SK-N-SH (cell line): ENCODE measurements at regions not wholly inside any gene's neighbourhood (a gene's known extent, or its start where the extent isn't known, plus 50 kb on each side); places are given as distances from the start of the nearest gene placed in this dataset.
A peak's percentile ranks its signal among the peaks of the same experiment; 100 is the strongest.

Experiments
- CTCF ChIA-PET: fragments of 300-600, 350-600 bp; formaldehyde crosslinking; extraction: SDS; loops from one replicate; lab custom pipeline; 2021; lab: Yijun Ruan, JAX
- POLR2A ChIA-PET: fragments of 350-600 bp; sonication (Branson Sonifier 250); formaldehyde crosslinking; extraction: SDS; loops from one replicate; lab custom pipeline; 2020; ENCODE audit warnings: antibody characterized with exemption, inconsistent platforms; lab: Yijun Ruan, JAX
- DNase-seq: peaks from one replicate; pipeline ENCODE4 v3.0.0; 2012
- H2AFZ ChIP-seq: fragments of 200-600 bp; sonication (generic); 2 replicates; pipeline ENCODE4 v1.8.1; 2016; ENCODE audit warnings: antibody characterized with exemption, mild to moderate bottlenecking, low read depth
- H3F3A ChIP-seq: fragments of 200-600 bp; sonication (generic); replicated peaks from 2 replicates; pipeline ENCODE3; 2016; ENCODE audit warnings: antibody characterized with exemption, mild to moderate bottlenecking; ENCODE audit not compliant: insufficient read depth
- H3K27ac ChIP-seq, 2 experiments: fragments of 200-500 bp in 1 of 2; fragments of 200-600 bp in 1 of 2; sonication (Bioruptor generic) in 1 of 2; sonication (generic), shearing (Covaris generic) in 1 of 2; 2 replicates each; pipeline versions ENCODE4 v1.5.1 to v1.6.1; 2014 to 2016; ENCODE audit warnings: low read depth in 2 of 2, inconsistent platforms in 1 of 2, low read length in 1 of 2, mild to moderate bottlenecking in 1 of 2, mixed read lengths in 1 of 2
- H3K27me3 ChIP-seq: fragments of 200-600 bp; sonication (generic), shearing (Covaris generic); 2 replicates; pipeline ENCODE4 v1.6.1; 2016; ENCODE audit warnings: mixed run types; ENCODE audit not compliant: insufficient read depth
- H3K36me3 ChIP-seq, 2 experiments: fragments of 200-500 bp in 1 of 2; fragments of 200-600 bp in 1 of 2; sonication (Bioruptor generic) in 1 of 2; sonication (generic) in 1 of 2; replicated peaks in 1 of 2; 2 replicates each; pipeline versions ENCODE3 to v1.5.1; 2014 to 2016; ENCODE audit warnings: low read length in 1 of 2, mild to moderate bottlenecking in 1 of 2; ENCODE audit not compliant: insufficient read depth in 2 of 2, control insufficient read depth in 1 of 2
- H3K4me1 ChIP-seq, 2 experiments: fragments of 200-500 bp in 1 of 2; fragments of 200-600 bp in 1 of 2; sonication (Bioruptor generic) in 1 of 2; sonication (generic), shearing (Covaris generic) in 1 of 2; 2 replicates each; pipeline versions ENCODE4 v1.5.1 to v1.6.1; 2014 to 2016; ENCODE audit warnings: low read depth in 1 of 2, low read length in 1 of 2, mixed run types in 1 of 2; ENCODE audit not compliant: insufficient read depth in 2 of 2, control insufficient read depth in 1 of 2
- H3K4me2 ChIP-seq: fragments of 200-600 bp; sonication (generic), shearing (Covaris generic); 2 replicates; pipeline ENCODE4 v1.6.1; 2017; ENCODE audit warnings: mixed run types
- H3K4me3 ChIP-seq, 2 experiments: fragments of 200-500 bp in 1 of 2; fragments of 200-600 bp in 1 of 2; sonication (Bioruptor generic) in 1 of 2; sonication (generic), shearing (Covaris generic) in 1 of 2; 2 replicates each; pipeline versions ENCODE4 v1.5.1 to v1.8.1; 2014 to 2016; ENCODE audit warnings: low read depth in 2 of 2, inconsistent platforms in 1 of 2, low read length in 1 of 2, mild to moderate bottlenecking in 1 of 2, mixed read lengths in 1 of 2, moderate library complexity in 1 of 2
- H3K79me2 ChIP-seq: fragments of 200-600 bp; sonication (generic); 2 replicates; pipeline ENCODE4 v1.8.1; 2017; ENCODE audit warnings: mild to moderate bottlenecking; ENCODE audit not compliant: insufficient read depth
- H3K9ac ChIP-seq: fragments of 200-600 bp; sonication (generic); 2 replicates; pipeline ENCODE4 v1.6.1; 2017; ENCODE audit warnings: mixed run types
- H3K9me2 ChIP-seq: fragments of 200-600 bp; sonication (generic); 2 replicates; pipeline ENCODE4 v1.6.1; 2017; ENCODE audit warnings: mixed run types
- H3K9me3 ChIP-seq: fragments of 200-600 bp; sonication (generic); 2 replicates; pipeline ENCODE4 v1.6.1; 2017; ENCODE audit warnings: mixed run types, mild to moderate bottlenecking, moderate library complexity
- H4K20me1 ChIP-seq: fragments of 200-600 bp; sonication (generic); 2 replicates; pipeline ENCODE4 v1.6.1; 2017; ENCODE audit warnings: mild to moderate bottlenecking, mixed run types; ENCODE audit not compliant: insufficient read depth
- CHD2 ChIP-seq: fragments of 150-350 bp; IDR thresholded peaks from 2 replicates; pipeline ENCODE4 v1.6.1; 2018; ENCODE audit warnings: low read length; ENCODE audit not compliant: partially characterized antibody
- CTCF ChIP-seq: fragments of 200-600 bp; sonication (generic); IDR thresholded peaks from 2 replicates; pipeline ENCODE4 v1.6.1; 2017; ENCODE audit warnings: antibody characterized with exemption, mild to moderate bottlenecking, moderate library complexity
- FOSL2 ChIP-seq: IDR thresholded peaks from 2 replicates; pipeline ENCODE4 v1.4.0; 2012; ENCODE audit warnings: low read depth, mild to moderate bottlenecking, moderate library complexity, borderline replicate concordance
- FOXJ3 ChIP-seq: sonication (generic); formaldehyde crosslinking; IDR thresholded peaks from 2 replicates; pipeline ENCODE4 v1.5.1; 2020; ENCODE audit warnings: mild to moderate bottlenecking, missing genetic modification reagents
- FOXM1 ChIP-seq: IDR thresholded peaks from 2 replicates; pipeline ENCODE4 v1.4.0; 2012; ENCODE audit warnings: low read depth, mild to moderate bottlenecking
- JUND ChIP-seq: IDR thresholded peaks from 2 replicates; pipeline ENCODE4 v1.4.0; 2012
- MEF2A ChIP-seq: IDR thresholded peaks from 2 replicates; pipeline ENCODE4 v1.4.0; 2012; ENCODE audit warnings: low read depth, borderline replicate concordance
- NRF1 ChIP-seq: IDR thresholded peaks from 2 replicates; pipeline ENCODE4 v1.6.1; 2012; ENCODE audit warnings: low read depth, mild to moderate bottlenecking, low read length
- PBX3 ChIP-seq: IDR thresholded peaks from 2 replicates; pipeline ENCODE4; 2012
- POLR2AphosphoS5 ChIP-seq: IDR thresholded peaks from 2 replicates; pipeline ENCODE4 v1.6.1; 2012; ENCODE audit warnings: low read depth, low read length
- RAD21 ChIP-seq: IDR thresholded peaks from 2 replicates; pipeline ENCODE4 v1.6.1; 2012; ENCODE audit warnings: mild to moderate bottlenecking, low read length
- RCOR1 ChIP-seq: fragments of 150-350 bp; IDR thresholded peaks from 2 replicates; pipeline ENCODE4 v1.6.1; 2017; ENCODE audit warnings: antibody characterized with exemption, low read length
- SMC3 ChIP-seq: IDR thresholded peaks from 2 replicates; pipeline ENCODE4 v1.6.1; 2012; ENCODE audit warnings: low read depth, low read length, improper control_type of control experiment
- TAF1 ChIP-seq: IDR thresholded peaks from 2 replicates; pipeline ENCODE4 v1.6.1; 2012; ENCODE audit warnings: low read depth, mild to moderate bottlenecking, low read length, moderate library complexity, borderline replicate concordance
- TCF12 ChIP-seq: IDR thresholded peaks from 2 replicates; pipeline ENCODE4 v1.4.0; 2012
- USF1 ChIP-seq: IDR thresholded peaks from 2 replicates; pipeline ENCODE4 v1.4.0; 2012; ENCODE audit warnings: low read depth, borderline replicate concordance
- USF2 ChIP-seq: fragments of 150-350 bp; IDR thresholded peaks from 2 replicates; pipeline ENCODE4 v1.6.1; 2017; ENCODE audit warnings: antibody characterized with exemption, low read length, low read depth, borderline replicate concordance
- YY1 ChIP-seq: IDR thresholded peaks from 2 replicates; pipeline ENCODE4 v1.4.0; 2012; ENCODE audit warnings: low read depth, mild to moderate bottlenecking
- WGBS: methylation state at CpG from one replicate; pipeline ENCODE4 v1.1.6; 2017; ENCODE audit warnings: low lambda C conversion rate; 5-methylcytosine and 5-hydroxymethylcytosine counted together

GRCh38 chr16:72241930-72242329 is 70.0 kb upstream of the PMFBP1 start:
- Histone ChIP-seq H3K79me2 (no peaks in the 10 kb centered on the region), H3K27ac (peak overlapping the region in 1 of 2 experiments; percentile 76; a peak in 2 of 4 replicates), H3K9ac (no peak overlapping the region), H4K20me1 (no peaks in the 10 kb centered on the region), H3K4me3 (no peak overlapping the region), H3K4me1 (peaks cover 0 to 22% of the 10 kb centered on the region in 2 experiments; a peak in 2 of 4 replicates), H3K27me3 (no peaks in the 10 kb centered on the region), H3F3A (no peaks in the 10 kb centered on the region)
- 36% methylated on average over 7 of the region's 7 CpGs for WGBS
- DNase-seq = peak; percentile 52
- TF ChIP-seq SMC3 (peak; percentile 89), YY1 (peak; percentile 81; the same call in 1 of the 2 replicates), JUND (no peak), FOSL2 (peak; percentile 37; the same call in 1 of the 2 replicates), NRF1 (no peak), CTCF (peak; percentile 91), USF1 (no peak), TCF12 (peak; percentile 40), RAD21 (peak; percentile 96), POLR2AphosphoS5 (no peak), PBX3 (peak; percentile 36), MEF2A (no peak), TAF1 (no peak), FOXJ3 (CRISPR knock-in tag) (no peak)
- TF ChIP-seq, all 33 proteins: peak for 7
- H3K36me3 ChIP-seq = no peaks in the 10 kb centered on the region
- POLR2A ChIA-PET = interaction anchor here (1.0 kb wide), 1 partner anchor 42 kb away, joined by 3 read pairs; no protein-coding TSS in a partner anchor
- CTCF ChIA-PET = interaction anchor here (0.6 to 6.4 kb wide), 17 partner anchors 10 to 1793 kb away, joined by 3 to 28 read pairs (median 4); no protein-coding TSS in a partner anchor
- peak overlapping the region; percentile 79; the same call in 1 of the 2 replicates for H2AFZ ChIP-seq
- no peak overlapping the region for H3K4me2 ChIP-seq
- no peaks in the 10 kb centered on the region for H3K9me3 ChIP-seq
- H3K9me2 ChIP-seq = no peaks in the 10 kb centered on the region

- POLR2A ChIA-PET = no interaction called here
- DNase-seq = no peak
- Histone ChIP-seq H3K27me3 (no peaks in the 10 kb centered on the region), H3K36me3 (no peaks in the 10 kb centered on the region), H3K4me3 (no peak overlapping the region), H3K9me3 (no peaks in the 10 kb centered on the region), H3K4me2 (no peak overlapping the region), H2AFZ (no peak overlapping the region), H3K79me2 (no peaks in the 10 kb centered on the region), H3K4me1 (peaks cover 0 to 19% of the 10 kb centered on the region in 2 experiments; a peak in 2 of 4 replicates), H3F3A (no peaks in the 10 kb centered on the region), H3K27ac (peak overlapping the region in 1 of 2 experiments; percentile 45; a peak in 2 of 4 replicates), H3K9ac (no peak overlapping the region), H4K20me1 (no peaks in the 10 kb centered on the region), H3K9me2 (no peaks in the 10 kb centered on the region)
- peak; percentile 7; the same call in 1 of the 2 replicates for TF ChIP-seq RAD21
- no peak for TF ChIP-seq CTCF
- TF ChIP-seq FOXM1 = no peak
- TF ChIP-seq USF2 = no peak
- no peak for TF ChIP-seq PBX3
- TF ChIP-seq TCF12 = no peak
- TF ChIP-seq RCOR1 = no peak
- no peak for TF ChIP-seq CHD2
- 23% methylated on average over 1 of the region's 1 CpG for WGBS
- CTCF ChIA-PET = interaction anchor here (0.6 to 6.4 kb wide), 6 partner anchors 38 to 591 kb away, joined by 3 to 28 read pairs (median 7); no protein-coding TSS in a partner anchor
These were observed 69.1 kb upstream of the PMFBP1 start for GRCh38 chr16:72241008-72241407.
